ENCODE measurements at regions not wholly inside any gene's neighbourhood (a gene's known extent, or its start where the extent isn't known, plus 50 kb on each side); places are given as distances from the start of the nearest gene placed in this dataset.

DNA sequence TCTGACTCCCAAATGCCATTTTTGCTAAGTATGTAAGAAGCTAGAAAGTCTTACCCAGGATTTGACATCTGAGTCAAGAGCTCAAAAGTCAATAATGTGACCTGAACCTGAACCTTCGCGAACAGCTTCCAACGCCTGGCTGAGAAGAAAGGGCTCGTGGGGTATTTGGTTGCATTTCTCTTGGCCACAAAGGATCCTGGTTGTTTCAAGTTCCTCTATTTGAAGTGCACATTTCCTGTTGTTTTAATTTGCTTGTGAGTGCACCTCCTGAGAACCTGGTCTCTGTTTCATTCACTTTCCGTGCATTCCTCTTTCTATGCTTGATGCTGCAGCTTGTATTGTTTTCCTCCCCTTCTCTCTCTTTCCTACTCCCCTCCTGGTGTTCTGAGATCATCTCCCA lies 212.5 kb downstream of the FOXA2 start:
- H3K9me2 ChIP-seq (ENCODE audit: insufficient read depth) = no peaks in the 10 kb centered on the region
- H3K9me3 ChIP-seq (ENCODE audit: insufficient read depth, low read depth) = no peaks in the 10 kb centered on the region
- no peak overlapping the region for H3K27ac ChIP-seq
- no peak overlapping the region for H3K4me3 ChIP-seq
- TF ChIP-seq, protein P1, sequence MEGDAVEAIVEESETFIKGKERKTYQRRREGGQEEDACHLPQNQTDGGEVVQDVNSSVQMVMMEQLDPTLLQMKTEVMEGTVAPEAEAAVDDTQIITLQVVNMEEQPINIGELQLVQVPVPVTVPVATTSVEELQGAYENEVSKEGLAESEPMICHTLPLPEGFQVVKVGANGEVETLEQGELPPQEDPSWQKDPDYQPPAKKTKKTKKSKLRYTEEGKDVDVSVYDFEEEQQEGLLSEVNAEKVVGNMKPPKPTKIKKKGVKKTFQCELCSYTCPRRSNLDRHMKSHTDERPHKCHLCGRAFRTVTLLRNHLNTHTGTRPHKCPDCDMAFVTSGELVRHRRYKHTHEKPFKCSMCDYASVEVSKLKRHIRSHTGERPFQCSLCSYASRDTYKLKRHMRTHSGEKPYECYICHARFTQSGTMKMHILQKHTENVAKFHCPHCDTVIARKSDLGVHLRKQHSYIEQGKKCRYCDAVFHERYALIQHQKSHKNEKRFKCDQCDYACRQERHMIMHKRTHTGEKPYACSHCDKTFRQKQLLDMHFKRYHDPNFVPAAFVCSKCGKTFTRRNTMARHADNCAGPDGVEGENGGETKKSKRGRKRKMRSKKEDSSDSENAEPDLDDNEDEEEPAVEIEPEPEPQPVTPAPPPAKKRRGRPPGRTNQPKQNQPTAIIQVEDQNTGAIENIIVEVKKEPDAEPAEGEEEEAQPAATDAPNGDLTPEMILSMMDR (conservative IDR thresholded peaks at IDR 0.05) = no peak
- no peak for TF ChIP-seq EZH2 (IDR thresholded peaks at IDR 0.05; ENCODE audit: low read depth)
- DNase-seq = no peak
- POLR2A ChIA-PET (ENCODE audit: unreplicated experiment) = no interaction called here
- H3K27me3 ChIP-seq (ENCODE audit: insufficient read depth, low read depth) = no peaks in the 10 kb centered on the region
- intact Hi-C loops (cut with micrococcal nuclease; ENCODE audit: unreplicated experiment) = no loop called here
- H3F3A ChIP-seq (ENCODE audit: insufficient read depth, low read depth) = peaks cover 21% of the 10 kb centered on the region
- peaks cover 35% of the 10 kb centered on the region for H3K4me1 ChIP-seq (replicated peaks; ENCODE audit: insufficient read depth)
- no peak overlapping the region for H3K4me2 ChIP-seq
- no peak overlapping the region for H2AFZ ChIP-seq
- no TSS peak for BruUV-seq (replicated peaks)
- H3K79me2 ChIP-seq (ENCODE audit: low read depth) = no peaks in the 10 kb centered on the region
- H3K36me3 ChIP-seq (ENCODE audit: low read depth) = no peaks in the 10 kb centered on the region
- no peaks in the 10 kb centered on the region for H4K20me1 ChIP-seq (ENCODE audit: insufficient read depth)
- CTCF ChIA-PET = no interaction called here

GRCh38 chr20:22370137-22370536 lies 214.2 kb downstream of the FOXA2 start:
- no peaks in the 10 kb centered on the region for H3K9me2 ChIP-seq (ENCODE audit: insufficient read depth)
- no peak for DNase-seq
- POLR2A ChIA-PET (ENCODE audit: unreplicated experiment) = no interaction called here
- CTCF ChIA-PET = no interaction called here
- H3K27ac ChIP-seq = no peak overlapping the region
- TF ChIP-seq EZH2 (IDR thresholded peaks at IDR 0.05; ENCODE audit: low read depth) = no peak
- TF ChIP-seq, protein P1 (conservative IDR thresholded peaks at IDR 0.05) = no peak
- intact Hi-C loops (cut with micrococcal nuclease; ENCODE audit: unreplicated experiment) = no loop called here
- no TSS peak for BruUV-seq (replicated peaks)
- H3K4me1 ChIP-seq (replicated peaks; ENCODE audit: insufficient read depth) = peaks cover 19% of the 10 kb centered on the region
- peaks cover 8% of the 10 kb centered on the region; the same call in 1 of the 2 replicates for H3F3A ChIP-seq (ENCODE audit: insufficient read depth, low read depth)
- H3K27me3 ChIP-seq (ENCODE audit: insufficient read depth, low read depth) = no peaks in the 10 kb centered on the region
- no peak overlapping the region for H3K4me3 ChIP-seq
- H3K4me2 ChIP-seq = no peak overlapping the region
- no peaks in the 10 kb centered on the region for H3K79me2 ChIP-seq (ENCODE audit: low read depth)
- no peaks in the 10 kb centered on the region for H3K9me3 ChIP-seq (ENCODE audit: insufficient read depth, low read depth)
- H3K36me3 ChIP-seq (ENCODE audit: low read depth) = no peaks in the 10 kb centered on the region
- H4K20me1 ChIP-seq (ENCODE audit: insufficient read depth) = no peaks in the 10 kb centered on the region
- no peak overlapping the region for H2AFZ ChIP-seq

- POLR2A ChIA-PET (ENCODE audit: unreplicated experiment) = no interaction called here
- no peaks in the 10 kb centered on the region for H3K79me2 ChIP-seq (ENCODE audit: low read depth)
- H3K4me3 ChIP-seq = no peak overlapping the region
- TF ChIP-seq, protein P1 (conservative IDR thresholded peaks at IDR 0.05) = no peak
- no peak for TF ChIP-seq EZH2 (IDR thresholded peaks at IDR 0.05; ENCODE audit: low read depth)
- BruUV-seq (replicated peaks) = no TSS peak
- no peaks in the 10 kb centered on the region for H3F3A ChIP-seq (ENCODE audit: insufficient read depth, low read depth)
- DNase-seq = no peak
- intact Hi-C loops (cut with micrococcal nuclease; ENCODE audit: unreplicated experiment) = no loop called here
- no peaks in the 10 kb centered on the region for H4K20me1 ChIP-seq (ENCODE audit: insufficient read depth)
- no peak overlapping the region for H2AFZ ChIP-seq
- H3K27me3 ChIP-seq (ENCODE audit: insufficient read depth, low read depth) = no peaks in the 10 kb centered on the region
- H3K4me2 ChIP-seq = no peak overlapping the region
- CTCF ChIA-PET = no interaction called here
- no peak overlapping the region for H3K27ac ChIP-seq
- H3K9me3 ChIP-seq (ENCODE audit: insufficient read depth, low read depth) = 0 out of 2 replicates have a peak, but pooled peaks cover 1% of the 10 kb centered on the region
- peaks cover 8% of the 10 kb centered on the region for H3K4me1 ChIP-seq (replicated peaks; ENCODE audit: insufficient read depth)
- no peaks in the 10 kb centered on the region for H3K9me2 ChIP-seq (ENCODE audit: insufficient read depth)
- H3K36me3 ChIP-seq (ENCODE audit: low read depth) = no peaks in the 10 kb centered on the region
These were observed 215.3 kb downstream of the FOXA2 start for GRCh38 chr20:22369100-22369499.
